IMR-90 (cell line): ENCODE measurements at regions not wholly inside any gene's neighbourhood (a gene's known extent, or its start where the extent isn't known, plus 50 kb on each side); places are given as distances from the start of the nearest gene placed in this dataset.

Experiments
- CEBPB ChIP-seq: IDR thresholded peaks from 2 replicates; pipeline ENCODE4 v1.6.1; 2012; ENCODE audit warnings: low read depth, low read length, improper control_type of control experiment
- CTCF ChIP-seq: conservative IDR thresholded peaks from 2 replicates; pipeline ENCODE4 v1.5.1; 2012; ENCODE audit warnings: mild to moderate bottlenecking, low read depth, low read length, improper control_type of control experiment
- MAFK ChIP-seq: IDR thresholded peaks from 2 replicates; pipeline ENCODE4 v1.6.1; 2012; ENCODE audit warnings: low read depth, low read length, improper control_type of control experiment
- MXI1 ChIP-seq: IDR thresholded peaks from 2 replicates; pipeline ENCODE4 v1.6.1; 2012; ENCODE audit warnings: low read depth, mild to moderate bottlenecking, low read length, moderate library complexity, borderline replicate concordance
- NFE2L2 ChIP-seq: fragments of 150-350 bp; IDR thresholded peaks from 2 replicates; pipeline ENCODE4 v1.6.1; 2016; ENCODE audit warnings: low read depth, mild to moderate bottlenecking, low read length
- POLR2A ChIP-seq: IDR thresholded peaks from 2 replicates; pipeline ENCODE4 v1.6.1; 2012; ENCODE audit warnings: mild to moderate bottlenecking, low read depth, low read length
- RAD21 ChIP-seq: IDR thresholded peaks from 2 replicates; pipeline ENCODE4 v1.6.1; 2012; ENCODE audit warnings: low read length, improper control_type of control experiment
- RCOR1 ChIP-seq: IDR thresholded peaks from 2 replicates; pipeline ENCODE4 v1.6.1; 2012; ENCODE audit warnings: mild to moderate bottlenecking, low read length, improper control_type of control experiment; ENCODE audit not compliant: insufficient replicate concordance
- SMC3 ChIP-seq: fragments of 150-350 bp; IDR thresholded peaks from 2 replicates; pipeline ENCODE4 v1.6.1; 2016; ENCODE audit warnings: low read depth, mild to moderate bottlenecking, antibody characterized with exemption, low read length, moderate library complexity
- USF2 ChIP-seq: fragments of 150-350 bp; IDR thresholded peaks from 2 replicates; pipeline ENCODE4 v1.6.1; 2017; ENCODE audit warnings: mild to moderate bottlenecking, antibody characterized with exemption, low read length, low read depth

- no peak for TF ChIP-seq POLR2A
- no peak for TF ChIP-seq CTCF
- TF ChIP-seq RAD21 = no peak
- TF ChIP-seq CEBPB = no peak
- no peak for TF ChIP-seq MXI1
- no peak for TF ChIP-seq NFE2L2
- no peak for TF ChIP-seq RCOR1
- TF ChIP-seq SMC3 = no peak
- no peak for TF ChIP-seq USF2
- TF ChIP-seq MAFK = no peak
These were observed 952.5 kb upstream of the ATXN8OS start for GRCh38 chr13:69155136-69155535.
